ENCODE measurements at regions not wholly inside any gene's neighbourhood (a gene's known extent, or its start where the extent isn't known, plus 50 kb on each side); places are given as distances from the start of the nearest gene placed in this dataset.

- TF ChIP-seq ESRRG (CRISPR knock-in tag; IDR thresholded peaks at IDR 0.05) = no peak
- no peak for TF ChIP-seq ZNF70 (CRISPR knock-in tag; IDR thresholded peaks at IDR 0.05)
- no peak for ATAC-seq
These were observed 545.9 kb upstream of the BTBD3 start for GRCh38 chr20:11371831-11372230.

- ATAC-seq = no peak
- TF ChIP-seq ZC3H10 (CRISPR knock-in tag; IDR thresholded peaks at IDR 0.05) (no peak), ZFP3 (CRISPR knock-in tag; IDR thresholded peaks at IDR 0.05) (no peak), CSRNP3 (CRISPR knock-in tag; IDR thresholded peaks at IDR 0.05) (no peak), BACH2 (CRISPR knock-in tag; IDR thresholded peaks at IDR 0.05; ENCODE audit: borderline replicate concordance) (no peak), ISL1 (CRISPR knock-in tag; IDR thresholded peaks at IDR 0.05) (no peak), GLIS3 (CRISPR knock-in tag; IDR thresholded peaks at IDR 0.05) (no peak)
These were observed 544.6 kb upstream of the BTBD3 start for GRCh38 chr20:11372876-11373790.

GRCh38 chr20:11375335-11375734 is 542.4 kb upstream of the BTBD3 start:
- ATAC-seq = no peak
- TF ChIP-seq PATZ1 (CRISPR knock-in tag; IDR thresholded peaks at IDR 0.05; ENCODE audit: borderline replicate concordance) = no peak
- TF ChIP-seq CREB5 (CRISPR knock-in tag; IDR thresholded peaks at IDR 0.05; ENCODE audit: low read depth) = no peak
- TF ChIP-seq SNAI2 (CRISPR knock-in tag; IDR thresholded peaks at IDR 0.05) = no peak
- no peak for TF ChIP-seq ZFP3 (CRISPR knock-in tag; IDR thresholded peaks at IDR 0.05)
- no peak for TF ChIP-seq ESRRG (CRISPR knock-in tag; IDR thresholded peaks at IDR 0.05)
- no peak for TF ChIP-seq ZFP30 (CRISPR knock-in tag; IDR thresholded peaks at IDR 0.05)
- TF ChIP-seq PPARA (CRISPR knock-in tag; IDR thresholded peaks at IDR 0.05; ENCODE audit: borderline replicate concordance) = no peak
- TF ChIP-seq TOX (CRISPR knock-in tag; IDR thresholded peaks at IDR 0.05; ENCODE audit: borderline replicate concordance) = no peak
- no peak for TF ChIP-seq CSRNP3 (CRISPR knock-in tag; IDR thresholded peaks at IDR 0.05)
- no peak for TF ChIP-seq OSR1 (CRISPR knock-in tag; IDR thresholded peaks at IDR 0.05)
- no peak for TF ChIP-seq BACH2 (CRISPR knock-in tag; IDR thresholded peaks at IDR 0.05; ENCODE audit: borderline replicate concordance)

GRCh38 chr20:11375966-11376365 is 541.7 kb upstream of the BTBD3 start:
- TF ChIP-seq PPARA (CRISPR knock-in tag; IDR thresholded peaks at IDR 0.05; ENCODE audit: borderline replicate concordance) = no peak
- TF ChIP-seq PATZ1 (CRISPR knock-in tag; IDR thresholded peaks at IDR 0.05; ENCODE audit: borderline replicate concordance) = no peak
- TF ChIP-seq ZFP3 (CRISPR knock-in tag; IDR thresholded peaks at IDR 0.05) = no peak
- TF ChIP-seq RARB (CRISPR knock-in tag; IDR thresholded peaks at IDR 0.05) = no peak
- no peak for TF ChIP-seq ISL1 (CRISPR knock-in tag; IDR thresholded peaks at IDR 0.05)
- TF ChIP-seq CSRNP3 (CRISPR knock-in tag; IDR thresholded peaks at IDR 0.05) = no peak
- no peak for TF ChIP-seq CSDC2 (CRISPR knock-in tag; IDR thresholded peaks at IDR 0.05)
- TF ChIP-seq ZC3H10 (CRISPR knock-in tag; IDR thresholded peaks at IDR 0.05) = no peak
- no peak for TF ChIP-seq TSHZ2 (CRISPR knock-in tag; IDR thresholded peaks at IDR 0.05)
- TF ChIP-seq CREB5 (CRISPR knock-in tag; IDR thresholded peaks at IDR 0.05; ENCODE audit: low read depth) = no peak
- no peak for ATAC-seq
